Ovary (tissue), 7 donors: ENCODE measurements at regions not wholly inside any gene's neighbourhood (a gene's known extent, or its start where the extent isn't known, plus 50 kb on each side); places are given as distances from the start of the nearest gene placed in this dataset.

Experiments
- DNase-seq, 5 donors: peaks; one replicate each; pipeline ENCODE4 v3.0.0-alpha.2; 2019 to 2020
- H3K27ac ChIP-seq, 2 donors: fragments of 200-600 bp; one replicate each; pipeline versions ENCODE4 v1.5.1 to v1.8.0; 2019 to 2022
- H3K27me3 ChIP-seq: fragments of 200-600 bp; one replicate; pipeline ENCODE4 v1.8.0; 2022
- H3K36me3 ChIP-seq: fragments of 200-600 bp; sonication (generic); one replicate; pipeline ENCODE4 v1.5.1; 2019
- H3K4me1 ChIP-seq: one replicate; pipeline ENCODE4 v1.8.1; 2013; ENCODE audit warnings: mild to moderate bottlenecking, moderate library complexity; ENCODE audit not compliant: insufficient read depth
- H3K4me3 ChIP-seq: fragments of 200-600 bp; sonication (generic); one replicate; pipeline ENCODE4 v1.5.1; 2017
- H3K9me3 ChIP-seq, 2 donors: fragments of 200-600 bp in 1 of 2; sonication (generic) in 1 of 2; one replicate each; pipeline versions ENCODE4 v1.5.1 to v1.8.1; 2013 to 2019; ENCODE audit warnings: mild to moderate bottlenecking in 1 of 2, moderate library complexity in 1 of 2
- EP300 ChIP-seq: sonication (generic); formaldehyde crosslinking; IDR thresholded peaks from one replicate; pipeline ENCODE4 v1.6.1; 2017; ENCODE audit warnings: antibody characterized with exemption
- POLR2A ChIP-seq: fragments of 450-650 bp; IDR thresholded peaks from one replicate; pipeline ENCODE4 v1.6.1; 2017; ENCODE audit warnings: antibody characterized with exemption, mild to moderate bottlenecking, moderate library complexity
- WGBS, 3 donors: extraction: QIAGEN DNeasy Blood & Tissue Kit in 1 of 3; methylation state at CpG; one replicate each; pipeline versions ENCODE4 v1.1.5 to v1.1.7; 2013 to 2017; 5-methylcytosine and 5-hydroxymethylcytosine counted together
- intact Hi-C, 4 donors: fragments of 100-400 bp; cut with DNase I; formaldehyde crosslinking; loops; one replicate each; pipeline versions ENCODE4 v1.11.0 to v1.15.1; 2022 to 2023
- TF ChIP-seq, protein P1 (sequence below), 3 donors: fragments of 450-650 bp in 2 of 3; fragments of 200-600 bp in 1 of 3; IDR thresholded peaks; one replicate each; pipeline versions ENCODE4 v1.5.1 to v1.8.0; 2016 to 2022; ENCODE audit warnings: antibody characterized with exemption in 3 of 3, mild to moderate bottlenecking in 1 of 3
- donor health status: DM: no; HTN: no; CAD: no; lungs with moderate emphysema.
- donor health status: DM: no; HTN: no; CAD: no.
- donor health status: Bipolar disorder and iron deficiency.
- donor health status: DM: no; HTN: no; CAD: no.
- donor health status: DM: yes; HTN: yes; CAD: no.

DNA sequence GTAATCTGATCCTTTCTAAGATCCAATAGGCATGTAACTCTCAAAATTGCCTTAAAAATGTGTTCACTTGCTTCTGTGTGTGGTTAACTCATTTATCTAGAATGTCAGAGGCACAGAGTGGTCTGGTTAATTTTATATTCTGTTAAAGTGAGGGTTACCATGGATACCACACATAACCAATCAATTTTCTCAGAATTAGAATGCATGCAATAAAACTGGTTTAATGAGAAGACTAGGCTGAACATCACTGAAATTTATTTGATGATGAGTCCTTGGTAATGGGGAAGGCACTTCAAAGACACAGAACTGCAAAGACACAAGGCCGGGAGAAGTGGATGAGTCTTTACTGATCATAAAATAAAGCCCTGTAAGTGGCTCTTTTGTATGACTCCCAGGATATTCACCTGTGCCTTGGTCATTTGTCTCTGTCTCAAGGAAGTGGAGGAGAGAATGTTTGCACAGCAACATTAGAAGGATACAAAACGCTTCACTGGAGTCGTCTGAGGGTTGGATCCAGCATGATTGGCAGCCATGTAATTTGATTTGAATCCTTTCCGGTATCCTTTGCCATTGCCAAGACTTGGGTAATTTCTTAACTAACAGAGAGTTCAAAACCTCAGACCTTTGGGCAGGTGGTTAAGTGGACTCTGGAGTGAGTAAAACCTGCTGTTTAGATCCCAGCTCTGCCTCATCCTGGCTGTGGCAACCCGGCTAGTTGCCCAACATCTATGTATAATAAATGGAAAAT is 94.0 kb upstream of the RBPJ start:
- no peak for TF ChIP-seq POLR2A
- H3K9me3 ChIP-seq, result no peaks in the 10 kb centered on the region
- no peak overlapping the region for H3K4me3 ChIP-seq
- no peaks in the 10 kb centered on the region for H3K36me3 ChIP-seq
- no peak overlapping the region for H3K27ac ChIP-seq
- H3K4me1 ChIP-seq, result no peaks in the 10 kb centered on the region
- 79 to 82% (median 79%) methylated on average over 5 of the region's 5 CpGs for WGBS, 3 donors
- intact Hi-C loops, result no loop called here
- no peaks in the 10 kb centered on the region for H3K27me3 ChIP-seq
- DNase-seq, result no peak

DNA sequence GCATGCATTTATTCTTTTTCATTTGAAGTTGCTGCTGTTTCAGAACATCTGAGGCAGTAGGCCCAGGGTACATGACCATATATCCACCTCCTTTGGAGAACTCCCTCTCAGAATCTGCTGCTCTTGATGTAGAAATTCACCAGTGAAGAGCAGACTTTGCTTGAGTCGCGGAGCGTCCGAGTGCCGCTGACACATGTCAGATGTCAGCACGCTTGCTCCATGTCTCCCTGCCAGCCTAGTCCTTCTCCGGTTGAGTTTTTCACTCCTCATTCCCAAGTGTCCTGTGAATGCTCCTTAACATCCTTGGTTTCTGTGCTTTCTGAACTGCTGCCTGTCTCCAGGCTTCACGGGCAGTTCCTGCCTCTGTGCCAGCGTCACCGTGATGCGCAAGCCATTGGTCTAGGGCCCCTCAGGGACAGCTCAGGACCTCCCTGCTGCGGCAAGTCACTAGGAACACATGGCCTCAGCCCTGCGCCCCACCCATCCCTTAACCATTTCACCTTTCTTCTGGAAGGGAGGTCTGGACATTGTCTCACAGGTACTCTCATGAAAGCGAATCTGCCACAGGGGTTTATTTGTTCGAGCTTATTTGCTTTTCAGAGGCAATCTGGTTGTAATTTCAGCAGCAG is 93.1 kb upstream of the RBPJ start:
- TF ChIP-seq, protein P1, sequence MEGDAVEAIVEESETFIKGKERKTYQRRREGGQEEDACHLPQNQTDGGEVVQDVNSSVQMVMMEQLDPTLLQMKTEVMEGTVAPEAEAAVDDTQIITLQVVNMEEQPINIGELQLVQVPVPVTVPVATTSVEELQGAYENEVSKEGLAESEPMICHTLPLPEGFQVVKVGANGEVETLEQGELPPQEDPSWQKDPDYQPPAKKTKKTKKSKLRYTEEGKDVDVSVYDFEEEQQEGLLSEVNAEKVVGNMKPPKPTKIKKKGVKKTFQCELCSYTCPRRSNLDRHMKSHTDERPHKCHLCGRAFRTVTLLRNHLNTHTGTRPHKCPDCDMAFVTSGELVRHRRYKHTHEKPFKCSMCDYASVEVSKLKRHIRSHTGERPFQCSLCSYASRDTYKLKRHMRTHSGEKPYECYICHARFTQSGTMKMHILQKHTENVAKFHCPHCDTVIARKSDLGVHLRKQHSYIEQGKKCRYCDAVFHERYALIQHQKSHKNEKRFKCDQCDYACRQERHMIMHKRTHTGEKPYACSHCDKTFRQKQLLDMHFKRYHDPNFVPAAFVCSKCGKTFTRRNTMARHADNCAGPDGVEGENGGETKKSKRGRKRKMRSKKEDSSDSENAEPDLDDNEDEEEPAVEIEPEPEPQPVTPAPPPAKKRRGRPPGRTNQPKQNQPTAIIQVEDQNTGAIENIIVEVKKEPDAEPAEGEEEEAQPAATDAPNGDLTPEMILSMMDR (IDR thresholded peaks at IDR 0.05), result no peak
- TF ChIP-seq POLR2A (no peak), EP300 (no peak)
- H3K9me3 ChIP-seq, result no peaks in the 10 kb centered on the region
- no peaks in the 10 kb centered on the region for H3K4me1 ChIP-seq
- H3K36me3 ChIP-seq, result no peaks in the 10 kb centered on the region
- WGBS, 3 donors, result 81 to 86% (median 84%) methylated on average over 15 of the region's 15 CpGs
- no peak for DNase-seq
- no peaks in the 10 kb centered on the region for H3K27me3 ChIP-seq
- H3K27ac ChIP-seq, result no peak overlapping the region
- intact Hi-C loops, result no loop called here
- no peak overlapping the region for H3K4me3 ChIP-seq

DNA sequence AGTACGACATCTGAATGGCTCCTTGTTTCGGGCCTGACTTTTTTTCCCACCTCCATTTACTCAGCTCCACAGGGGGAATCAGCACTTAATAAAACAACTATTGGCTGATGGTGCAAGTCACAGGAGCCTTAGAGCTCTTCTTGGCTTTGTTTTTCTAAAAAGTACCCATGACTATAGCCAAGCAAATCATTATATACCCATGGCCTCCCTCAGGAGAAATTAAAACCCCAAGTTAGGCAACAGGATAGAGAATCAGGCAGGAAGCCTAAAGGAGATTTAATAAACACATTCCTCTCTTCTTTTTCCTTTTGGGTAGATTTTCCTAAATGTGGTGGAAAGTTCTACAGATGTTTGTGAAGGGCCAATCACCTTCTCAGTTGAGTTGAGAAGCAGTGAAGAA is 91.9 kb upstream of the RBPJ start:
- Histone ChIP-seq H3K9me3 (no peaks in the 10 kb centered on the region), H3K27me3 (no peaks in the 10 kb centered on the region), H3K4me3 (no peak overlapping the region), H3K27ac (no peak overlapping the region), H3K4me1 (no peaks in the 10 kb centered on the region), H3K36me3 (no peaks in the 10 kb centered on the region)
- no peak for TF ChIP-seq POLR2A
- TF ChIP-seq, protein P1 (IDR thresholded peaks at IDR 0.05), result no peak
- no peak for TF ChIP-seq EP300
- 92 to 98% (median 98%) methylated on average over 2 of the region's 2 CpGs for WGBS, 3 donors
- intact Hi-C loops, result no loop called here
- no peak for DNase-seq

DNA sequence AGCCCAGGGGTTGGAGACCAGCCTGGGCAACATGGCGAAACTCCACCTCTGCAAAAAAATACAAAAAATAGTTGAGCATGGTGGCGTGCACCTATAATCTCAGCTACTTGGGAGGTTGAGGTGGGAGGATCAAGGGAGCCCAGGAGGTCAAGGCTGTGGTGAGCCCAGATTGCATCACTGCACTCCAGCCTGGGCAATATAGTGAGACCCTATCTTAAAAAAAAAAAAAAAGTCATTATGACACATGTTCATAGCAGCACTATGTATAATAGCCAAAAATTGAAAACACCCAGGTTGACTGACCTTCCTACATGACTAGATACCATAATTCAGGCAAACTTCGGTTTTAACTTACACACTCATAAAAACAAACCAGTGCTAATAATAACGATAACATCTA is 90.8 kb upstream of the RBPJ start:
- no peak for TF ChIP-seq POLR2A
- TF ChIP-seq, protein P1 (IDR thresholded peaks at IDR 0.05), result no peak
- TF ChIP-seq EP300, result no peak
- DNase-seq, result no peak
- Histone ChIP-seq H3K27me3 (no peaks in the 10 kb centered on the region), H3K27ac (no peak overlapping the region), H3K4me1 (no peaks in the 10 kb centered on the region), H3K4me3 (no peak overlapping the region), H3K36me3 (no peaks in the 10 kb centered on the region), H3K9me3 (no peaks in the 10 kb centered on the region)
- WGBS, 3 donors, result 79 to 84% (median 83%) methylated on average over 4 of the region's 4 CpGs
- intact Hi-C loops, result no loop called here

DNA sequence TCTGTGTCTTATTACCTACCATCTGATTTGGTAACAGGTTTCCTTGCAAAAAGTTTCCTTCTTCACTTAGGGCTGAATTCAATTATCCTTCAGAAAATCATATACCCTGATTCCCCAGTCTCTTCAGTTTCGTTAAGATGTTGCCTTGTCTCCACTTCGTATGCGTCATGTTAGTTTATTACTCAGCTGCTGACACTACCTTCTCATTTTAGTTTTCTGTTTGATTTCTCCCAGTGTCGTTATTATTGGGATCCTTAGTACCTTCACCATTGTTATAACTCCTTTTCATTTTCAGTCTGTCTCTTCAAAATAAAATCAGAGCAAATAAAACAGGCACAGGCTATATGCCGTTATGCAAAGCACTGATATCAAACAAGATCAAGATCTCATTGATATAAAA is 87.5 kb upstream of the RBPJ start:
- H3K27ac ChIP-seq, result no peak overlapping the region
- WGBS, 3 donors, result 83 to 89% (median 89%) methylated on average over 5 of the region's 5 CpGs
- no peak for DNase-seq
- no peaks in the 10 kb centered on the region for H3K36me3 ChIP-seq
- no peaks in the 10 kb centered on the region for H3K4me1 ChIP-seq
- intact Hi-C loops, result no loop called here
- no peaks in the 10 kb centered on the region for H3K27me3 ChIP-seq
- TF ChIP-seq, protein P1 (IDR thresholded peaks at IDR 0.05), result no peak
- H3K9me3 ChIP-seq, result no peaks in the 10 kb centered on the region
- no peak overlapping the region for H3K4me3 ChIP-seq
